Liver (tissue), 8 donors: ENCODE measurements at regions not wholly inside any gene's neighbourhood (a gene's known extent, or its start where the extent isn't known, plus 50 kb on each side); places are given as distances from the start of the nearest gene placed in this dataset.

Source experiments
- DNase-seq: peaks from one replicate; pipeline ENCODE4 v3.0.0-alpha.2; 2017; ENCODE audit warnings: low spot score
- H3K27ac ChIP-seq, 2 donors: one replicate each; pipeline ENCODE4 v1.7.0; 2013; ENCODE audit warnings: inconsistent platforms in 2 of 2, low read length in 2 of 2, control low read depth in 1 of 2, low read depth in 1 of 2, mild to moderate bottlenecking in 1 of 2
- H3K27me3 ChIP-seq, 4 donors: one replicate each; pipeline versions ENCODE4 v1.6.1 to v1.7.0; 2013; ENCODE audit warnings: low read length in 3 of 4, inconsistent platforms in 1 of 4, mild to moderate bottlenecking in 1 of 4, moderate library complexity in 1 of 4; ENCODE audit not compliant: control insufficient read depth in 4 of 4, insufficient read depth in 4 of 4
- H3K36me3 ChIP-seq, 4 donors: one replicate each; pipeline versions ENCODE4 v1.6.1 to v1.7.0; 2013; ENCODE audit warnings: low read length in 3 of 4, mild to moderate bottlenecking in 3 of 4, low read depth in 1 of 4, moderate library complexity in 1 of 4; ENCODE audit not compliant: control insufficient read depth in 4 of 4, insufficient read depth in 3 of 4
- H3K4me1 ChIP-seq, 4 donors: one replicate each; pipeline versions ENCODE4 v1.6.1 to v1.7.0; 2013; ENCODE audit warnings: low read length in 3 of 4, mild to moderate bottlenecking in 3 of 4, moderate library complexity in 1 of 4; ENCODE audit not compliant: control insufficient read depth in 4 of 4, insufficient read depth in 4 of 4
- H3K4me3 ChIP-seq, 3 donors: one replicate each; pipeline versions ENCODE4 v1.6.1 to v1.7.0; 2013; ENCODE audit warnings: low read length in 3 of 3, control low read depth in 1 of 3, low read depth in 1 of 3, mild to moderate bottlenecking in 1 of 3
- H3K9ac ChIP-seq, 2 donors: one replicate each; pipeline ENCODE4 v1.7.0; 2013; ENCODE audit warnings: low read length in 2 of 2, mild to moderate bottlenecking in 2 of 2, moderate library complexity in 2 of 2, control low read depth in 1 of 2, low read depth in 1 of 2
- H3K9me3 ChIP-seq, 4 donors: one replicate each; pipeline versions ENCODE4 v1.6.1 to v1.7.0; 2013; ENCODE audit warnings: low read length in 3 of 4; ENCODE audit not compliant: control insufficient read depth in 4 of 4
- EGR1 ChIP-seq, 2 donors: IDR thresholded peaks; 2 replicates each; pipeline ENCODE4 v1.6.1; 2016 to 2018; ENCODE audit warnings: antibody characterized with exemption in 2 of 2, low read depth in 2 of 2
- FOXA1 ChIP-seq: IDR thresholded peaks from 2 replicates; pipeline ENCODE4 v1.6.1; 2016; ENCODE audit warnings: antibody characterized with exemption
- FOXA2 ChIP-seq: IDR thresholded peaks from 2 replicates; pipeline ENCODE4 v1.6.1; 2016; ENCODE audit warnings: antibody characterized with exemption
- GABPA ChIP-seq, 2 donors: IDR thresholded peaks in 1 of 2; conservative IDR thresholded peaks in 1 of 2; 2 replicates each; pipeline ENCODE4 v1.6.1; 2016; ENCODE audit warnings: antibody characterized with exemption in 2 of 2, mild to moderate bottlenecking in 1 of 2, moderate library complexity in 1 of 2
- HNF4G ChIP-seq: IDR thresholded peaks from 2 replicates; pipeline ENCODE4 v1.6.1; 2016; ENCODE audit warnings: antibody characterized with exemption
- NR2F2 ChIP-seq: IDR thresholded peaks from 2 replicates; pipeline ENCODE4 v1.6.1; 2016; ENCODE audit warnings: antibody characterized with exemption
- RXRA ChIP-seq, 2 donors: IDR thresholded peaks; 2 replicates each; pipeline ENCODE4 v1.6.1; 2017 to 2018; ENCODE audit warnings: antibody characterized with exemption in 2 of 2, mild to moderate bottlenecking in 1 of 2
- TAF1 ChIP-seq: conservative IDR thresholded peaks from 2 replicates; pipeline ENCODE4 v1.6.1; 2016; ENCODE audit warnings: antibody characterized with exemption, mild to moderate bottlenecking
- YY1 ChIP-seq: IDR thresholded peaks from 2 replicates; pipeline ENCODE4 v1.6.1; 2016; ENCODE audit warnings: antibody characterized with exemption, mild to moderate bottlenecking
- WGBS: extraction: QIAGEN DNeasy Blood & Tissue Kit; methylation state at CpG from one replicate; pipeline ENCODE4 v1.1.7; 2013; 5-methylcytosine and 5-hydroxymethylcytosine counted together
- TF ChIP-seq, protein P1 (sequence below): IDR thresholded peaks from 2 replicates; pipeline ENCODE4 v1.6.1; 2016; ENCODE audit warnings: antibody characterized with exemption, mild to moderate bottlenecking
- TF ChIP-seq, protein P2 (sequence below): IDR thresholded peaks from 2 replicates; pipeline ENCODE4 v1.6.1; 2016; ENCODE audit warnings: antibody characterized with exemption
- TF ChIP-seq, protein P3 (sequence below): fragments of 150-350 bp; IDR thresholded peaks from 2 replicates; pipeline ENCODE4 v1.5.1; 2017; ENCODE audit warnings: improper control_type of control experiment, low read depth, low read length; ENCODE audit not compliant: missing input control
- TF ChIP-seq, protein P4 (sequence below): IDR thresholded peaks from 2 replicates; pipeline ENCODE4 v1.6.1; 2016; ENCODE audit warnings: antibody characterized with exemption
- TF ChIP-seq, protein P5 (sequence below): IDR thresholded peaks from 2 replicates; pipeline ENCODE4 v1.6.1; 2016; ENCODE audit warnings: antibody characterized with exemption
- donor health status: healthy.
- donor health status: healthy.
- donor health status: healthy.
- donor health status: healthy.
- donor health status: healthy.

DNA sequence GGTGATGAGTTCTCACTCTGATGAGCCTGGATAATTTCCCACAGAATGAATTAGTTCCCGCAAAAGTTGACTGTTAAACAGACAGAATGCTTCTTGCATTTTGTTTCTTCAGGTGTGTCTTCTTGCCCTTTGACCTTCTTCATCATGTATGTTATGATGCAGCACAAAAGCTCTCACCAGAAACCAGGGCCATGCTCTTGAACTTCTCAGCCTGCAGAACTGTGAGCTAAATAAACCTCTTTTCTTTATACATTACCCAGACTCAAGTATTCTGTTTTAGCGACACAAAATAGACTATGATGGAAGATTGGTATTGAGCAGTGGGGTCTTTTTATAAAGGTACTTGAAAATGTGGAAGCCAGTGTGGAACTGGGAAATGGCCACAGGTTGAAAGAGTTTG lies 95.2 kb upstream of the TNS3 start:
- 95% methylated on average over 2 of the region's 2 CpGs for WGBS
- Histone ChIP-seq H3K27me3 (no peaks in the 10 kb centered on the region), H3K27ac (no peak overlapping the region), H3K9me3 (peaks cover 0 to 2% (median 0%) of the 10 kb centered on the region in 4 donors), H3K9ac (no peak overlapping the region), H3K4me1 (no peaks in the 10 kb centered on the region), H3K36me3 (no peaks in the 10 kb centered on the region), H3K4me3 (no peak overlapping the region)
- TF ChIP-seq, protein P1, sequence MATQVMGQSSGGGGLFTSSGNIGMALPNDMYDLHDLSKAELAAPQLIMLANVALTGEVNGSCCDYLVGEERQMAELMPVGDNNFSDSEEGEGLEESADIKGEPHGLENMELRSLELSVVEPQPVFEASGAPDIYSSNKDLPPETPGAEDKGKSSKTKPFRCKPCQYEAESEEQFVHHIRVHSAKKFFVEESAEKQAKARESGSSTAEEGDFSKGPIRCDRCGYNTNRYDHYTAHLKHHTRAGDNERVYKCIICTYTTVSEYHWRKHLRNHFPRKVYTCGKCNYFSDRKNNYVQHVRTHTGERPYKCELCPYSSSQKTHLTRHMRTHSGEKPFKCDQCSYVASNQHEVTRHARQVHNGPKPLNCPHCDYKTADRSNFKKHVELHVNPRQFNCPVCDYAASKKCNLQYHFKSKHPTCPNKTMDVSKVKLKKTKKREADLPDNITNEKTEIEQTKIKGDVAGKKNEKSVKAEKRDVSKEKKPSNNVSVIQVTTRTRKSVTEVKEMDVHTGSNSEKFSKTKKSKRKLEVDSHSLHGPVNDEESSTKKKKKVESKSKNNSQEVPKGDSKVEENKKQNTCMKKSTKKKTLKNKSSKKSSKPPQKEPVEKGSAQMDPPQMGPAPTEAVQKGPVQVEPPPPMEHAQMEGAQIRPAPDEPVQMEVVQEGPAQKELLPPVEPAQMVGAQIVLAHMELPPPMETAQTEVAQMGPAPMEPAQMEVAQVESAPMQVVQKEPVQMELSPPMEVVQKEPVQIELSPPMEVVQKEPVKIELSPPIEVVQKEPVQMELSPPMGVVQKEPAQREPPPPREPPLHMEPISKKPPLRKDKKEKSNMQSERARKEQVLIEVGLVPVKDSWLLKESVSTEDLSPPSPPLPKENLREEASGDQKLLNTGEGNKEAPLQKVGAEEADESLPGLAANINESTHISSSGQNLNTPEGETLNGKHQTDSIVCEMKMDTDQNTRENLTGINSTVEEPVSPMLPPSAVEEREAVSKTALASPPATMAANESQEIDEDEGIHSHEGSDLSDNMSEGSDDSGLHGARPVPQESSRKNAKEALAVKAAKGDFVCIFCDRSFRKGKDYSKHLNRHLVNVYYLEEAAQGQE, result no peak
- TF ChIP-seq FOXA1, result no peak
- TF ChIP-seq, protein P2, sequence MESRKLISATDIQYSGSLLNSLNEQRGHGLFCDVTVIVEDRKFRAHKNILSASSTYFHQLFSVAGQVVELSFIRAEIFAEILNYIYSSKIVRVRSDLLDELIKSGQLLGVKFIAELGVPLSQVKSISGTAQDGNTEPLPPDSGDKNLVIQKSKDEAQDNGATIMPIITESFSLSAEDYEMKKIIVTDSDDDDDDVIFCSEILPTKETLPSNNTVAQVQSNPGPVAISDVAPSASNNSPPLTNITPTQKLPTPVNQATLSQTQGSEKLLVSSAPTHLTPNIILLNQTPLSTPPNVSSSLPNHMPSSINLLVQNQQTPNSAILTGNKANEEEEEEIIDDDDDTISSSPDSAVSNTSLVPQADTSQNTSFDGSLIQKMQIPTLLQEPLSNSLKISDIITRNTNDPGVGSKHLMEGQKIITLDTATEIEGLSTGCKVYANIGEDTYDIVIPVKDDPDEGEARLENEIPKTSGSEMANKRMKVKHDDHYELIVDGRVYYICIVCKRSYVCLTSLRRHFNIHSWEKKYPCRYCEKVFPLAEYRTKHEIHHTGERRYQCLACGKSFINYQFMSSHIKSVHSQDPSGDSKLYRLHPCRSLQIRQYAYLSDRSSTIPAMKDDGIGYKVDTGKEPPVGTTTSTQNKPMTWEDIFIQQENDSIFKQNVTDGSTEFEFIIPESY, result no peak
- no peak for DNase-seq

DNA sequence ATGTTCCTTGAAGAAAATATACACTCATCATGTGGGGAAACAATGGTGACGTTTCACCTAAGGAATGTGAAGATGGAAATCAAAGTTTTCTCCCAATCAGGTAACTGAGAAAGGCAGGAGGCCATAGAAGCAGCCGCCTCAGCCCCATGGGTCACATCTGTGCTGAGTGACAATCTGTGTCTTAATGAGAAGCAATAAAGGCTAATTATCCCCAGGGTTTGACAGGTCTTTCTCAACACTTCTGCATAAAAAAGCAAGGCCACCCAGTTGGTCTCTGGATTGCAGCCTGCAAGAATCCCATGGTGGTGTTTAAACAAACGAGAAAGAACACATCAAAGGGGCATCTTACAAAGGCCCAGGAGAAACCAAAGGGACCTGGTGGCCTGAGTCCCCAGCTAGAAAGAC lies 91.1 kb upstream of the TNS3 start:
- Histone ChIP-seq H3K9me3 (peaks cover 0 to 2% (median 0%) of the 10 kb centered on the region in 4 donors), H3K4me1 (peaks cover 0 to 4% (median 1%) of the 10 kb centered on the region in 4 donors), H3K4me3 (no peak overlapping the region), H3K27me3 (no peaks in the 10 kb centered on the region), H3K27ac (no peak overlapping the region), H3K9ac (no peak overlapping the region), H3K36me3 (no peaks in the 10 kb centered on the region)
- TF ChIP-seq EGR1 (IDR thresholded peaks at IDR 0.05; ENCODE audit: low read depth in 2 of 2) (no peak), RXRA (IDR thresholded peaks at IDR 0.05) (no peak), GABPA (IDR thresholded peaks at IDR 0.05 in 1 of 2, conservative IDR thresholded peaks at IDR 0.05 in 1 of 2) (no peak), FOXA2 (no peak), NR2F2 (no peak), TAF1 (no peak), YY1 (no peak), HNF4G (no peak)
- TF ChIP-seq, protein P3, sequence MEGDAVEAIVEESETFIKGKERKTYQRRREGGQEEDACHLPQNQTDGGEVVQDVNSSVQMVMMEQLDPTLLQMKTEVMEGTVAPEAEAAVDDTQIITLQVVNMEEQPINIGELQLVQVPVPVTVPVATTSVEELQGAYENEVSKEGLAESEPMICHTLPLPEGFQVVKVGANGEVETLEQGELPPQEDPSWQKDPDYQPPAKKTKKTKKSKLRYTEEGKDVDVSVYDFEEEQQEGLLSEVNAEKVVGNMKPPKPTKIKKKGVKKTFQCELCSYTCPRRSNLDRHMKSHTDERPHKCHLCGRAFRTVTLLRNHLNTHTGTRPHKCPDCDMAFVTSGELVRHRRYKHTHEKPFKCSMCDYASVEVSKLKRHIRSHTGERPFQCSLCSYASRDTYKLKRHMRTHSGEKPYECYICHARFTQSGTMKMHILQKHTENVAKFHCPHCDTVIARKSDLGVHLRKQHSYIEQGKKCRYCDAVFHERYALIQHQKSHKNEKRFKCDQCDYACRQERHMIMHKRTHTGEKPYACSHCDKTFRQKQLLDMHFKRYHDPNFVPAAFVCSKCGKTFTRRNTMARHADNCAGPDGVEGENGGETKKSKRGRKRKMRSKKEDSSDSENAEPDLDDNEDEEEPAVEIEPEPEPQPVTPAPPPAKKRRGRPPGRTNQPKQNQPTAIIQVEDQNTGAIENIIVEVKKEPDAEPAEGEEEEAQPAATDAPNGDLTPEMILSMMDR, result no peak
- TF ChIP-seq, protein P1, result no peak
- TF ChIP-seq, protein P4, sequence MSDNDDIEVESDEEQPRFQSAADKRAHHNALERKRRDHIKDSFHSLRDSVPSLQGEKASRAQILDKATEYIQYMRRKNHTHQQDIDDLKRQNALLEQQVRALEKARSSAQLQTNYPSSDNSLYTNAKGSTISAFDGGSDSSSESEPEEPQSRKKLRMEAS, result no peak
- TF ChIP-seq, protein P5, sequence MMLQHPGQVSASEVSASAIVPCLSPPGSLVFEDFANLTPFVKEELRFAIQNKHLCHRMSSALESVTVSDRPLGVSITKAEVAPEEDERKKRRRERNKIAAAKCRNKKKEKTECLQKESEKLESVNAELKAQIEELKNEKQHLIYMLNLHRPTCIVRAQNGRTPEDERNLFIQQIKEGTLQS, result no peak
- no peak for DNase-seq
- 86% methylated on average over 3 of the region's 3 CpGs for WGBS
